Ectodermal cell (in vitro differentiated cells): ENCODE measurements at regions not wholly inside any gene's neighbourhood (a gene's known extent, or its start where the extent isn't known, plus 50 kb on each side); places are given as distances from the start of the nearest gene placed in this dataset.

Experiments
- H3K27ac ChIP-seq: 2 replicates; pipeline ENCODE4 v1.7.0; 2013; ENCODE audit warnings: mild to moderate bottlenecking, low read depth, low read length; ENCODE audit not compliant: insufficient read depth, poor library complexity, severe bottlenecking
- H3K27me3 ChIP-seq: 2 replicates; pipeline ENCODE4 v1.7.0; 2013; ENCODE audit warnings: mild to moderate bottlenecking, low read length; ENCODE audit not compliant: insufficient read depth, control insufficient read depth, poor library complexity, severe bottlenecking
- H3K36me3 ChIP-seq: one replicate; pipeline ENCODE4 v1.7.0; 2013; ENCODE audit warnings: low read length; ENCODE audit not compliant: control insufficient read depth, insufficient read depth
- H3K4me1 ChIP-seq: one replicate; pipeline ENCODE4 v1.7.0; 2013; ENCODE audit warnings: low read length; ENCODE audit not compliant: control insufficient read depth, insufficient read depth
- H3K4me3 ChIP-seq: 2 replicates; pipeline ENCODE4 v1.7.0; 2013; ENCODE audit warnings: low read depth, low read length, control low read depth; ENCODE audit not compliant: insufficient read depth
- H3K9me3 ChIP-seq: 2 replicates; pipeline ENCODE4 v1.7.0; 2013; ENCODE audit warnings: mild to moderate bottlenecking, low read length, moderate library complexity; ENCODE audit not compliant: control insufficient read depth
- WGBS, 2 experiments: methylation state at CpG; one replicate each; pipeline ENCODE4 v1.1.7; 2013; ENCODE audit warnings: missing lambda C conversion rate in 2 of 2; 5-methylcytosine and 5-hydroxymethylcytosine counted together

- peaks cover 15% of the 10 kb centered on the region for H3K4me1 ChIP-seq
- no peak overlapping the region for H3K4me3 ChIP-seq
- no peak overlapping the region for H3K27ac ChIP-seq
- no peaks in the 10 kb centered on the region for H3K9me3 ChIP-seq
- peaks cover 22% of the 10 kb centered on the region for H3K27me3 ChIP-seq
- no peaks in the 10 kb centered on the region for H3K36me3 ChIP-seq
- 58 to 86% methylated on average over 1 to 3 of the region's 3 CpGs for WGBS, 2 experiments
Observed at GRCh38 chr18:61605376-61606067, 272.3 kb downstream of the CDH20 start.
